GM19372 (cell line): ENCODE measurements at regions not wholly inside any gene's neighbourhood (a gene's known extent, or its start where the extent isn't known, plus 50 kb on each side); places are given as distances from the start of the nearest gene placed in this dataset.
"Not testable (repeated sequence)": the region's sequence is repeated elsewhere in the genome, so short reads cannot be mapped to it uniquely, and the experiment has no call there.

Source experiments
- ATAC-seq: cut with Tn5 transposase; IDR thresholded peaks from one replicate; pipeline ENCODE4 v1.9.1; 2021; ENCODE audit warnings: mild to moderate bottlenecking, low read depth, moderate library complexity; ENCODE audit not compliant: unreplicated experiment

DNA sequence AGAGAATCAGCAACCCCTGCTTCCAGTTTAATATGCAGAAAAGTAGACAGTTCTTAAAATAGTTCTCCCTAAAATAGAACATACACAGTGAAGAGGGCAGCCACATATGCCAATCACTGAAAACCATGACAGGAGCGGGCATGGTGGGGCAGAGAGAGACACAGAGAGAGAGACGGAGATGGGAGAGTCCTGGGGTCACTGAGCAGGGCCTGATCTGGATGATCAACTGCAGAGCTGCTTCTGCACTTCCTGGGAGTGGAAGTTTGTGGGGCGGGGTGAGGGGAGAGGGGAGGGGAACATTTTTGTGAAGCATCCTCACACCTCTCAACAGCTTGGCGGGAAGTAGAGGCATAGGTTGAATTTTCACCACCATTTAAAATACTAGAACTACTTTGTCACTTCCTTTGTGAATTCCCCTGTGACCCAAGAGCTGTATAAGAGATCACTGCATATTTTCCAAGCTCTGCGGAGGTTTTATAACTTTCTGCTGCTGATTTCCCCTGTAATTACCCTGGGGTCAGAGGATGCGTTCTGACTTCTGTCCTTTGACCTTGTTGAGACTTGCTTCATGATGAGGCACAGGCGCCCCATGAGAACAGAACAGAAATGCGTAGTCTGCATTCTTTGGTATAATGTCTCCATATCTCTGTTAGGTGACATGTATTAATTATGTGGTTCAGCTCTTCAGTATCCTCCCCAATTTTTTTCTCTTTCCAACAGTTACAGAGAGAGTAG is 419.4 kb downstream of the BRD1 start:
- ATAC-seq: no peak

DNA sequence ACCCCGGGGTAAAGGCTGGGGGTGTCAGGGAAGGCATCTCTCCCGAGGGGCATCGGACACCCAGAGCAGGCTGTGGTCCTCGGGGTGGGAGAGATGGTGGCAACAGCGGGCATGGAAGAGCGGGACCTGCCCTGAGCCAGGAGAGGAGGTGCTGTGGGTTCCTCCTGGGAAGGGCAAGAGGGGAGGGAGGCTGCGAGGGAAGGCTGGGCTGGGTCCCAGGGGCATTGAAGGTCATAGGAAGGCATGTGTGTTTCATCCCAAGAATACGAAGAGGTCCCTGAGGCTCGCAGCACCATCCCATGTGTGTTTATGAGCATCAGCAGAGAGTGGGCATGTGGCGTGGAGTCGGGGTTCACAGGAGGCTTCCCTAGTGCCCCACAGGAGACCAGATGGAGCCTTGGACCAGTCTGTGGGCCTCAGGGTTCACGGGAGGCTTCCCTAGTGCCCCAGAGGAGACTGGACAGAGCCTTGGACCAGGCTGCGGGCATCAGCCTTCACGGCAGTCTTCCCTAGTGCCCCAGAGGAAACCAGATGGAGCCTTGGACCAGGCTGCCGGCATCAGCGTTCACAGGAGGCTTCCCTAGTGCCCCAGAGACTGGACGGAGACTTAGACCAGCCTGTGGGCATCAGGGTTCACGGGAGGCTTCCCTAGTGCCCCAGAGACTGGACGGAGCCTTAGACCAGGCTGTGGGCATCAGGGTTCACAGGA is 420.6 kb downstream of the BRD1 start:
- ATAC-seq: no peak

DNA sequence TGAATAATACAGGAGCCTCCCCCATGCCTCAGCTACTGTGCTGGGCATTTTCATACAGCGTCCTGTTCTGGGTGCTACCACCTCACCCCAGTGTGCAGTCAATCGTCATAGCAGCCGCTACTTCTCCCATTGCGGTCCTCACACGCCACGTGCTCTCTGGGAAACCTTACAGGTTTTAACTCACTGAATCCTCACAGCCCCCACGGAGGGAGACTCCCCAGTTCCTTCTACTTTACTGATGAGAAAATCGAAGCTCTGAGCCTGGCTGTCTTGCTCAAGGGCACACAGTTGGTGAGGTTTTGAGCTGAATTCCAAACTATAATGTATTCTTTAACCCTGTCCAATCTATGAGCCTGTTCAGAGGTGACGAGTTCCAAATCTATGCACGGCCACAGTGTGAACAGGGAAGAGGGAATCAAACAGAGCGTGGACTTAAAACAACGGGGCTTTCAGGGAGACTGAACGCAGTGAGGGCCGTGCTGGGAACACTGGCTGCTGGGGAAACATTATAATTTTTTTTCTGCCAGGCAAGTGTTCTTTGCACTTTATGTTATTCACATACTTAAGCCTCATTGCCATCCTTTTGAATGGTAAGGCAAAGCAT is 421.5 kb downstream of the BRD1 start:
- no peak for ATAC-seq

DNA sequence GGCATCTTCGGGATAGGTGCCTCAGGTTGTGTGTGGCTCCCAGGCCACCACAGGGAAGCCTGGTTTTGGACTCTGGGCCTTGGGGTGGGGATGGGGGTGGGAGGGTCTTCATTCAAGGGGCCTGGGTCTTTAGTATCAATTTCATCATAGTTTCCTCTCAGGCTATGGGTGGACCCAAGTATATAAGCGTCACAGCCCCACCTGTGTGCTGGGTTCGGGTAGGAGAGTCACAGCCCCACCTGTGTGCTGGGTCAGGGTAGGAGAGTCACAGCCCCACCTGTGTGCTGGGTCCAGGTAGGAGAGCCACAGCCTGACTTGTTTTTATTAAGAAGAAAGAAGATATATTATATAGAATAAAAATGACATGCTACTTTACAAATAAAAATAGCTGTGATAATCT is 422.1 kb downstream of the BRD1 start:
- no peak for ATAC-seq

DNA sequence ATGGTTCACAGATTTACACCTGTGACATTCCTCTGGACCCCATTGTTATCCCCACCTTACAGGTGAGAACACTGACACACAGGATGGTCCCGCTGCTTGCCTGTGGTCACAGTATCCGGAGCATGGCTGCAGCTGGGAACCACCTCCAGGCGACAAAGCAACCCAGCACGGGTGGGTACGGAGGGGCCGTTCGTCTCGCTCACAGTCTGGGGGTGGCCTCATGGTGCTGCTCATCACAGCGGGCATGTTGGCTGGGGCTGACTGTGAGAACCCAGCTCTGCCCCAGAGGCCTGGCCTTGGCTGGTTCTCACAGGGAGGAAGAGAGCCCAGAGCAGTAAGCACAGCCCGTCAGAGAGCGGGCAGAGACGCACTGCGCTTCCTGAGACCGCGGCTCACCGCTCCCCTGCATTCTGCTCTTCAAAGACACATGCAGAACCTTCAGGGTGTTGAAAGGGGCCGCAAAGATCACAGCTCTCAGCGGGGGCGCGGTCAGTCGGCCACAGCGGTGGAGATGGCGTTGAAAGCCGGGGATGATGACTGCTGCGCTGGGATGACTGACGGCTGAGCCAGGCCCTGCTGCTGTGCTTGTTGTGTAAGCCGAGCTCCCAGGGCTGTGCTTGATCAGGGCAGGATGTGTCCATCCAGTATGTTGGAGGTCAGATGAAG is 423.0 kb downstream of the BRD1 start:
- ATAC-seq: no peak

DNA sequence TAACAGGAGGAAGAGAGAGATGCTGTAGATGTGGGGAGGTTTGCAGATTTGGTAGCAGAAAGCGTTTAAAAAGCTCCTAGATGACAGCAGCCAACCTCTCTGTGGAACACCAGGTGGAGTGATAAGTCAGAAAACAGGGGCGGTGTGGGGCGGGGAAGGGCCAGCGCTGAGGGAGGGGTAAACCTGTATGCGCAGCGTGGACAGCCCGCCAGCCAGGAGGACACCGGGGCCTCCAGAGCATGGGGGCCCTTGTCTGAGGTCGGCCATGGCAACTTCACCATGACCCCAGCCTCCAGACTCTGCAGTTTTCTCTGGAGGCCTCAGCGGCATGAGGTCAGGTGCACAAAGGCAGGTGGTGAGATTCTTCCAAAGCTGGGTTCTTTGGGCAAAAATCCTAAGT is 423.7 kb downstream of the BRD1 start:
- ATAC-seq: no peak

DNA sequence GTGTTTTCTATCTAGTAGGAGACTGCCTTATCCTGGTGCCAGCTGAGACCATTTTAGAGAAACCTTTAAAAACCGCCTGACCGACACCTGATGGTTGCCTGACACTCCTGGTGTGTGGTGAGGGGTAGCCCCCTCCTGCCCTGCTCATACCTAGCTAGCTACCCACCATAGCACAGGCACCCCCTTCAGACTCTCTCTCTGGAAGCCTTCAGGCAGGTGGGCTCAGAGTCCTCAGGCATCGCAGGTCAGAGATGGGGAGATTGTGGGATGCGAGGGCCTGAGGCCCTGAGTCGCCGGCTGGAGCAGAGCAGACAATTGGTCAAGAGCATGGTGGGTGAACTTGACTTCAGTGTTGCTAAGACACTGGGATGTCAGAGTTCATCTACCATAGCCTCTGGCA is 424.6 kb downstream of the BRD1 start:
- ATAC-seq: no peak

DNA sequence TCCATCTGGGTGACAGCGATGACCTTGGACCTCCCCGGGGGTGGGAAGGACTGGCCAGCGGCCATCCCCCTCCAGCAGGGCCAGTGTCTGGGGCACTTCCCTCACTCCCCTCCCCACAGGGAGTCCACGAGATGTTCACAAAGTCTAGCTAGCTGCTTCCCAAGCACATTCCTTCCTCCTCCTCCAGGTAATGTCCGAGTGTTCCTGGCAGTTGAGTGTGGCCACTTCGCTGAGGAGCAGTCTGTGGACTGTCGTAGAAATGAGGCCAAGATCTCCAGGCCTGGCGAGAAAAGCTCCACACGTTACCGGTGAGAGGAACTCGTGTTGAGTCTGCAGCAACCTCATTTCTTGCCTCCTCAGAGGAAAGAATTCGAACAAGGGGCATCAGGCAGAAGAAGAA is 425.5 kb downstream of the BRD1 start:
- no peak for ATAC-seq

DNA sequence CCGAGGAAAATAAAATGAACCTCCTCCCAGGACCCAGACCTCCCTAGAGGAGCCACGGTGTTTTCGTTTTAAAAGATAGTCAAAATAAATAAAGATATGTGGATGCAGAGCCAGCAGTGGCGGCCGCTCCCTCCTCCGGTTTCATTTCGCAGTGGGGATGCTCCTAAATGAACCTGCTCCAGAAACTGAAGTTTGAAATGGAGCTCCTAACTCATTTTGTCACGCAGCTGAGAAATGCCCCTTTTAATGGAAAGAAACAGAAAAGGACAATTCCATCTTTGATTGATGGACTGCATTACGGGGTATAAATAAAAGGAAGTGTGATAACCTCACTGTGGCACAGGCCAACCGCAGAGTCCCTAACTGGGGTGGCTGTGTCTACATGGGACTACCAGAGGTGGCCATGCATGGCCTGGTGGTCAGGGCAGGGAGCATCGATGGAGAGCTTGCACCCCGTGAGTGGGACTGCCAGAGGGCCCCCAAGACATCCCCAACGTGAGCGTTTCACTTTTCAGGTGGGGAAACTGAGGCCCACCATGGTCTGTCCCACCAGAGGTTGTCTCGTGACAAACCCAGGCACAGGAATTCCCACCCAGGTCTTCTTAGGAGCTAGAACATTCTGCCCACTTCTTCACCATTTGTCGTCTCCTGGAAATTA is 426.6 kb downstream of the BRD1 start:
- no peak for ATAC-seq

DNA sequence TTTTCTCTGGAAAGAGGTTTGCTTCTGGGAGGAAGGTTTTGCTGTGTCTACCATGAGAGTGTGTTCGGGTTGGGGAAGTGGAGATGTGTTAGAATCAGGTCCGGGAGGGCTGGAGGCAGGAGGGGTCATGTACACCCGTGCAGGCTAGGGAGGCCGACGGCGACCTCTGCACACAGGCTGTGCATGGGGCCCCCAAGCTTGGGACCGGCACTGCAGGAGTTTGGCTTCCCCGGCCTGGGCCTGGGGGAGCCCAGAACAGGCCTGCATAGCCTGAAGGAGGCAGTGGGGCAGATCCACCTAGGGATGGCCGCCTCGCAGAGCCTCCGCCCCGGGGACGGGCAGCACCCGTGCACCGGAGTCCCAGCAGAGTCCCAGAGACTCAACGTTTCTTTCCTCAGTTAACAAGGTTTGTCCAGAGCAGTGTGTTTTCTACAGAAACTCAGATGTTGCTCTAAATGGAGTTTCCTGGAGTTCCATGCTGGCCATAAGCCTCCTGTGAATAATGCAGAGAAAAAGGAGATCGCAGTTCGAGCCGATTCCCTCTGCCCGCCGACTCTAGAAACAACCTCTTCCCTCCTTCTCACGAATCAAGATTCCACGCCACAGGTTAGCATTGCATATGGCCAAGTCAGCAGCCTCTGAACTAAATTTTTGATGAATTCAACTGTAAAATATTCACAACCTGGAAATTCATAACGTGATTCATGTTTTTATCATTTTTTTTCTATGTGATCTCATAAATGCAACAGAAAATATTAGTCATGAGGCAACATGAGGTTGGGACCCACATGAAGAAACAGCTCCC is 427.3 kb downstream of the BRD1 start:
- no peak for ATAC-seq

DNA sequence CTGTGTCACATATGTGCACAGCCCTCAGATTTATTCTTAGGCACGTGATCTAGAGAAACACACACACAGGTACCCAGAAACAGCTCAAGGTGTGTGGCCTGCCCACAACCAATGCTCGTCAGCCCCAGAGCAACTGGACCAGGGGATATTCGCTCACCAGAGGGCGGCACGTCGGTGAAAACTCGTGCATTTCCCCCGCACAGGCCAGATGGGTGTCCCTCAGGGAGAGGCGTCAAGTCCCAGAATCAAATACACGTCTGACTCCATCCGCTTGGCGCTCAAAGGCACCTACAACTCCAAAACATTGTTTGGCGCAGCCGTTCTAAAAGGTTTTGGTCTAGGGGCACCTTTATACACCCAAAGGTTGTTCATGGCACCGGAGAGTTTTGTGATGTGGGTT is 429.0 kb downstream of the BRD1 start:
- ATAC-seq: no peak

DNA sequence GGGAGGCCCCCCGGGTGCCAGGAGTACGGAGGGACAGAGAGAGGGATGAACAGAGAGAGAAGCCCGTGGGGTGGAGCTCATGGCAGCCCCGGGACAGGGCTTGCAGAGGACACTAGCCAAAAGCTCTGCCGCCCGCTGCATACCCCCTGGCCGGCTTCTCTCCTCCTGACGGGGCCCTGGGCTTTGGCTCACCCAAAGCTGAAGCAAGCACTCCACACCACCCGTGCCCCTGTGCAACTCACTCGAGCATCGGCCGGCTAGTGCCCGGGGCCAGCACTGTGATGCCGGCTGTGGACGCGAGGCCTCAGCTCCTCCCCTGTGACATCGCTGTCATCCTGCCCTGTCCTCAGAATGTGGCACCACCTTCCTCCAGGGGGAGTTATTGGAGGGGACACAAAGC is 429.6 kb downstream of the BRD1 start:
- no peak for ATAC-seq

DNA sequence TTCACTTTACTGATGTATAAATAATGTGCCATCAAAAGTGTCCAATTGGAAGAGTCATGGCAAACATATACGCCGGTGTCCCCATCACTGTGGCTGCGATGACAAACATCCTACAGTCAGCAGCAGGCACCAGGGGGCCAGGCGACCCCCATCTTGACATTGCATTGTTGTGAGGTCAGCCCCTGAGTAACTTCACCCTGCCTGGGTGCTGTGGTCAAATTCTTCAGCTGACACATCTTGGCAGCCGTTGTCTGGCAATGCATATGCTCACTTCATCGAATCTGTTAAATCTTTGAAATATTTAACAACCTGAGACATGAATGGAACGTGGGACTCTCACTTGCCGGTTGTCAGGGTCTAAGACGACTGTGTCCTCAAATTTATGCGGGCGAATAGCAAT is 430.9 kb downstream of the BRD1 start:
- no peak for ATAC-seq

DNA sequence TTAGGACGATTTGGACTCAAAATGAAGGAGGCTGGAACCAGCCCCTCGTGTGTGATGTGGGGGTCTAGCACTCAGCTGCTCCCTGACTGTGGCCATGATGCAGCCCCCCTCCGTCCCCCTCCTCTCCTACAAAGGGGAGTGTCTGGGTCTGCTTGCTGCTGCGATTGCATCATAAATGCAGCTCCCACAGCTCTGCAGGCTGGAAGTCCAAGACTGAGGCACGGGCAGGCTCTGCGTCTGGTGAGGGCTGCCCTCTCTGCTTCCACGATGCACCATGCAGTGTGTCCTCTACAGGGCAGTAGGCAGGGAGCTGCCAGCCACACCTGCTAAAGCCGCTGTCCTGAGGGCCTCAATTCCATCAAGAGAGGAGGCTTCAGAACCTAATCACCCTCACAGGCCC is 432.1 kb downstream of the BRD1 start:
- ATAC-seq: no peak

DNA sequence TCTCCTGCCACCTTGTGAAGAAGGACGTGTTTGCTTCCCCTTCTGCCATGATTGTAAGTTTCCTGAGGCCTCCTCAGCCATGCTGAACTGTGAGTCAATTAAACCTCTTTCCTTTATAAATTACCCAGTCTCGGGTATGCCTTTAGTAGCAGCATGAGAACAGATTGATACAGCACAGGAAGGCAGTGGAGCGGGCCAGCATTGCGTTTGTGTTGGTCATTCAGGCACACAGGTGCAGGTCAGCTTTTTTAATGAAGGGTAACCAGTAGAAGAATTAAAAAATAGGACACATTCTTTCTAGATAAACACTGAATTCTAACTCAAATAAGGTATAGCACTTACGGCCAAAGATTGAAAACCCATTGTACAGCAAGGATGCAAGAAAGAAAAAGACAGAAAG is 432.6 kb downstream of the BRD1 start:
- ATAC-seq: not testable (repeated sequence)

DNA sequence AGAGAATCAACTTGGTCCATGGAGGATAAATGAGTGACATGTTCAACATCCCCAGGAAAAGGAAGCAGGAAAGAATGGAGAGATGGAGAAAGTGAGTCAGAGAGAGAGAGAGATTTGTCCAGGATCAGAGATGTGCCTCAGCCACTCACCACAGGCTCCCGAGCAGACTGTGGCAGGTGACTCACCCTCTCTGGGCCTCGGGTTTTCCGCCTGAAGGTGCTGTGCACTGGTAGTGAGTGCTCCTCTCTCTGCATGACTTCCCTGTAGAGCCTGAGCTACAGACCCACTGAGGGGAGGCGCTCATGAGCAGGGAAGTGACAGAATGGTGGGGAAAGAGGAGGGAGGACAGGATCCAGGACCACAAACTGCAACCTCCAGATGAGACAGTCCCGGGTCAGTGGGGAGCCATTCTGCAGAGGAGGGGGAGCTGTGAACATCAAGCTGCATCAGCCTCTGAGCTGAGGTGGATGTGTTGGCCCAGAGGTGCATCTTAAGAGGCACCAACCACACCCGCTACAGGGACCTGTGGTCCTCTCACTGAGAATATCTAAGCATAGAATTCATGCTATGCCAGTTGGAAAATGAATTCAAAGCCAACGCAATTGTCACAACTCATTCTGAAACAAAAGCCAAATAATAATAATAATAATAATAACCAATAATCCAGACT is 433.4 kb downstream of the BRD1 start:
- ATAC-seq: no peak

DNA sequence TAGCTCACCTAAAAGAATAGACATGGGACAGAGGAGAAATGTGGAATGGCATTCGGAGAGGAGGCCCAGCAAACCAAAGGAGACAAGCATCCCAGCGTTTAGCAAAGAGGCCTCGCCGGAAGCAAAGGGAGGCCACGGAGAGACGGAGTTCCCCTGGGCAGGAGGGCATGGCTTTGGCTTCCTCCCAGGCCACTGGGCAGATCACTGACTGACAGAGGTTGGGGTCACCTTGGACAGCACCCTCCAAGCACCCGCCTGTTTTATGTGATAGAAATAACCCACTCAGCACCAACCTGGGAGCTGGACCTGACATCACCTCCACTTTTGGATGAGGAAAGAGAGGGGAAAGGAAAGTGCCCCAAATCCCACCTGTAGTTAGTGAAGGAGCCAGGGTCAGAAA is 434.1 kb downstream of the BRD1 start:
- no peak for ATAC-seq

DNA sequence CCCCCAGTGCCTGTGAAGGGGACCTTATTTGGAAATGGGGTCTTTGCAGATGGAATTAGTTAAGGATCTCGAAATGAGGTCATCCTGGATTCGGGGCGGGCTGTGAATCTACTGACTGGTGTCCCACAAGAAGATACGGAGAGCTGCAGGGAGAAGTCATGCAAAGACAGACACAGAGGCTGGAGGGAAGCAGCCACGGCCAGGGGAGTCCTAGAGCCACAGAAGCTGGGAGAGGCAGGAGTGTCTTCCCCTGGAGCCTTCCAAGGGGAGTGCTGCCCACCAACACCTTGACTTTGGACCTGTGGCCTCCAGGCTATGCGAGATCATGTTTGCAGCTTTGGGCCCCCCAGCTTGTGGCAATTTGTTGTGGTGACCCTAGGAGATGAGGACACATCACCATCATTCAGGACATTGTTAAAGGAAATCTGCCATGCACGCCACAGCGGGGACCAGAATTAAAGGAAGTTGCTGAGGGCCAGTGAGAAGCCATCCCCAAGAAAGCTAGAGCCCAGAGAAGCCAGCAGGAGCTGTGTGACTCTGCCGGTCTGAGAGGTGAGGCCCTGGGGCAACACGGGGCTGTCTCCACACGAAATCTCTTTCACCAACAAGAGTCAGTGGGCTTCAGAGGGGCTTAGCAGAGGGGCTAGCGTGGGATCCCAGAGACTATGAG is 434.7 kb downstream of the BRD1 start:
- no peak for ATAC-seq

DNA sequence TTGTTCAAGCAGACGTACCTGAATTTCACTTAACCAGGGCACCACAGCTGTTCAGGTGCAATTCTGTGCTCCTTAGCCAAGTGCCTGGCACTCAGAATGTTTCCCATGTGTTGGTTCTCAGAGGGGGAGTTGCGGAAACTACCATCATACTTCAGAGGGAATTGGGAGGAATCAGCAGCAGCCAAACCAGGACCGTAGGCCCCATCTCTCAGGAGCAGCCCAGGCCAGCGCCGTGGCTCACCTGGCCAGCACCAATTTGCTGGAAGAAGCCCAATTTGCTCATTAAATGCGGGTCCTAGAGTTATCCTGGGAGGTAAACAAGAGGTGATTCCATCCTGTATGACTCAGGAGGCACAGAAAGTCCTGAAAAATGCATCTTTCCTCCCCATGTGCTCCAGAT is 435.4 kb downstream of the BRD1 start:
- ATAC-seq: no peak
